HG03196 (cell line): ENCODE measurements at regions not wholly inside any gene's neighbourhood (a gene's known extent, or its start where the extent isn't known, plus 50 kb on each side); places are given as distances from the start of the nearest gene placed in this dataset.
"Not testable (repeated sequence)": the region's sequence is repeated elsewhere in the genome, so short reads cannot be mapped to it uniquely, and the experiment has no call there.

Experiments
- ATAC-seq: cut with Tn5 transposase; IDR thresholded peaks from one replicate; pipeline ENCODE4 v1.9.1; 2021; ENCODE audit not compliant: unreplicated experiment

GRCh38 chr12:33813536-33813935 is 208.8 kb upstream of the ALG10 start:
- no peak for ATAC-seq

- ATAC-seq, result no peak
These were observed 204.6 kb upstream of the ALG10 start for GRCh38 chr12:33817713-33818112.

GRCh38 chr12:33818313-33818712 is 204.0 kb upstream of the ALG10 start:
- no peak for ATAC-seq

GRCh38 chr12:33825442-33825841 is 196.9 kb upstream of the ALG10 start:
- no peak for ATAC-seq

- ATAC-seq, result no peak
These were observed 196.2 kb upstream of the ALG10 start for GRCh38 chr12:33825986-33826602.

- no peak for ATAC-seq
These were observed 194.0 kb upstream of the ALG10 start for GRCh38 chr12:33828326-33828725.

- no peak for ATAC-seq
These were observed 192.2 kb upstream of the ALG10 start for GRCh38 chr12:33830070-33830469.

- ATAC-seq, result no peak
These were observed 189.4 kb upstream of the ALG10 start for GRCh38 chr12:33832900-33833299.

- ATAC-seq, result no peak
These were observed 187.6 kb upstream of the ALG10 start for GRCh38 chr12:33834672-33835071.

GRCh38 chr12:33876618-33877017 is 145.7 kb upstream of the ALG10 start:
- no peak for ATAC-seq

GRCh38 chr12:33892425-33892824 is 129.9 kb upstream of the ALG10 start:
- ATAC-seq, result no peak

- ATAC-seq, result not testable (repeated sequence)
These were observed 101.8 kb upstream of the ALG10 start for GRCh38 chr12:33920460-33920859.

GRCh38 chr12:33926095-33926494 is 96.2 kb upstream of the ALG10 start:
- ATAC-seq, result no peak

GRCh38 chr12:33937669-33938068 is 84.6 kb upstream of the ALG10 start:
- ATAC-seq, result not testable (repeated sequence)

GRCh38 chr12:33942172-33942571 is 80.1 kb upstream of the ALG10 start:
- ATAC-seq, result no peak

- no peak for ATAC-seq
These were observed 77.4 kb upstream of the ALG10 start for GRCh38 chr12:33944703-33945437.

- ATAC-seq, result no peak
These were observed 76.9 kb upstream of the ALG10 start for GRCh38 chr12:33945438-33945784.

- not testable (repeated sequence) for ATAC-seq
These were observed 56.1 kb upstream of the ALG10 start for GRCh38 chr12:33966219-33966618.

- ATAC-seq, result no peak
These were observed 54.5 kb upstream of the ALG10 start for GRCh38 chr12:33967760-33968159.
